NT2/D1 (cell line): ENCODE measurements at regions not wholly inside any gene's neighbourhood (a gene's known extent, or its start where the extent isn't known, plus 50 kb on each side); places are given as distances from the start of the nearest gene placed in this dataset.

Experiments
- DNase-seq: peaks from one replicate; pipeline ENCODE4 v3.0.0-alpha.2; 2011; ENCODE audit warnings: low read depth, low spot score
- H3K27me3 ChIP-seq: 2 replicates; pipeline ENCODE4 v1.6.0; 2011; ENCODE audit warnings: mild to moderate bottlenecking; ENCODE audit not compliant: insufficient read length, insufficient read depth
- H3K36me3 ChIP-seq: 2 replicates; pipeline ENCODE4 v1.6.1; 2011; ENCODE audit warnings: mild to moderate bottlenecking, low read length, mixed read lengths; ENCODE audit not compliant: insufficient read depth, insufficient read length
- H3K4me1 ChIP-seq: 2 replicates; pipeline ENCODE4 v1.5.1; 2011; ENCODE audit not compliant: insufficient read depth, insufficient read length
- H3K4me3 ChIP-seq: 2 replicates; pipeline ENCODE4 v1.5.1; 2011; ENCODE audit warnings: low read depth; ENCODE audit not compliant: insufficient read length
- H3K9ac ChIP-seq: 2 replicates; pipeline ENCODE4 v1.6.0; 2011; ENCODE audit warnings: low read depth; ENCODE audit not compliant: insufficient read length
- H3K9me3 ChIP-seq: 2 replicates; pipeline ENCODE4 v1.5.1; 2011; ENCODE audit warnings: mild to moderate bottlenecking, low read length; ENCODE audit not compliant: insufficient read depth
- SUZ12 ChIP-seq: IDR thresholded peaks from 2 replicates; pipeline ENCODE4 v1.6.1; 2011; ENCODE audit not compliant: insufficient read length, insufficient read depth; ENCODE audit errors: extremely low read depth
- YY1 ChIP-seq: IDR thresholded peaks from 2 replicates; pipeline ENCODE4 v1.6.1; 2011; ENCODE audit not compliant: insufficient read length, insufficient read depth
- ZNF274 ChIP-seq: IDR thresholded peaks from 2 replicates; pipeline ENCODE4 v1.6.1; 2011; ENCODE audit warnings: mild to moderate bottlenecking, low read depth, low read length

- no peak for DNase-seq
These were observed 129.8 kb upstream of the PALMD start for GRCh38 chr1:99516141-99516540.

DNA sequence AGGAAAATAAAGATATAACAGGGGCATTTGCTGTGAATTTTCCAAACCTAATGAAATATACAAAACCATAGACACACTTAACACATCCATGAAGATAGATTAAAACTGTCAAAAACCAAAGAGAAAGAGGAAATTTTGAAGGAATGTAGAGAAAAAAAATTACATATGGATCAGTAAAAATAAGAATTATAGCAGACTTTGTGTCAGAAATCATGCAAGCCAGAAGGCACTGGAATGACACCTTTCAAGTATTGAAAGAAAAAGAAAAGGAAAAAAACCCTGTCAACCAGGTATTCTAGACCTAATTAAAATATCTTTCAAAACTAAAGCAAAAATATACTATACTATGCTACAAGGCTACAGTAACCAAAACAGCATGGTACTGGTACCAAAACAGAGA is 125.8 kb upstream of the PALMD start:
- no peak for TF ChIP-seq SUZ12
- no peak for TF ChIP-seq ZNF274
- TF ChIP-seq YY1 = no peak
- no peak for DNase-seq
- Histone ChIP-seq H3K4me3 (no peak overlapping the region), H3K36me3 (no peaks in the 10 kb centered on the region), H3K9me3 (no peaks in the 10 kb centered on the region), H3K4me1 (no peaks in the 10 kb centered on the region), H3K9ac (no peak overlapping the region), H3K27me3 (no peaks in the 10 kb centered on the region)

More at GRCh38 chr1:99516141-99516540, 129.8 kb upstream of the PALMD start:
- H3K4me1 ChIP-seq = no peaks in the 10 kb centered on the region
- TF ChIP-seq ZNF274 (no peak), SUZ12 (no peak), YY1 (no peak)
- no peaks in the 10 kb centered on the region for H3K27me3 ChIP-seq
- H3K9me3 ChIP-seq = no peaks in the 10 kb centered on the region
- H3K36me3 ChIP-seq = no peaks in the 10 kb centered on the region
- no peak overlapping the region for H3K9ac ChIP-seq
- no peak overlapping the region for H3K4me3 ChIP-seq

DNA sequence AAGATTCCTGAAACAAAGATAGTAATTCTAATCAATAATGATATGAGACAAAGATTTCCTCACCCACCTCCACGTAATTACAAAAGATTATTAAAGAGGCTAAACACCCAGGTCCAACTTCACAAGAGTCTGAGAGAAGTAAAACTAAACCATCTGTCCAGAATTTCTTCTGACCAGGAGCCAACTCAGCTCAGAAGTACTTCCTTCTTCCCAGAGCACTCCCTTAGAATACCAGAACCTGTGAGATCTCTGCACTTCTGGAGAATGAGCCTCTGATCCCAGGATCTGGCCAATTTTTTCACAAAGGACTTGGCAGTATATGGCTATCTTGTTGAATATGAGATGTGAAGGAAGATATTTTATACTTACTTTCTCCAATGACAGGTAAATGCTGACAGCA is 120.6 kb upstream of the PALMD start:
- no peaks in the 10 kb centered on the region for H3K9me3 ChIP-seq
- H3K27me3 ChIP-seq = no peaks in the 10 kb centered on the region
- H3K4me3 ChIP-seq = no peak overlapping the region
- H3K9ac ChIP-seq = no peak overlapping the region
- no peaks in the 10 kb centered on the region for H3K36me3 ChIP-seq
- H3K4me1 ChIP-seq = no peaks in the 10 kb centered on the region
- TF ChIP-seq ZNF274 (no peak), YY1 (no peak), SUZ12 (no peak)
- DNase-seq = no peak

DNA sequence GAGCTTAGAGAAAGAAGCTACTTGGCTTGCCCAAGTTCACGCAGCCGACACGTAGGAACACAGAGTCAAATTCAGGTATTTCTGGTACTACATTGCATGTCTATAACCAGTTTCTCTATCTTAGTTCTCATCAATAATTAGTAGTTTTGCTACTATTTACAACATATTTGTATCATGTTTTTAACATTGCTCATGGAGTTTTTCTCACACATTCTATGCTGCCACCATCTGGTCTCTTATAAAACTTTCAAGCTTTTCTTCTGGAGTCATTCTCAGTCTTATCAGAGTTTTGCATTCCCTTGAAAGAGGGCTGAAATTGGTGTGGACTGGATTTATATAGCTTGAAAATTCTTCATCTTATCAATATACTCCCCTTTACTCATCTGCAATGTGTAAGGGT is 118.8 kb upstream of the PALMD start:
- no peaks in the 10 kb centered on the region for H3K36me3 ChIP-seq
- TF ChIP-seq YY1 (no peak), SUZ12 (no peak), ZNF274 (no peak)
- no peaks in the 10 kb centered on the region for H3K9me3 ChIP-seq
- no peak overlapping the region for H3K4me3 ChIP-seq
- DNase-seq = no peak
- no peaks in the 10 kb centered on the region for H3K27me3 ChIP-seq
- H3K4me1 ChIP-seq = no peaks in the 10 kb centered on the region
- no peak overlapping the region for H3K9ac ChIP-seq

- H3K27me3 ChIP-seq = no peaks in the 10 kb centered on the region
- H3K9ac ChIP-seq = no peak overlapping the region
- no peaks in the 10 kb centered on the region for H3K4me1 ChIP-seq
- DNase-seq = no peak
- no peak overlapping the region for H3K4me3 ChIP-seq
- no peak for TF ChIP-seq SUZ12
- TF ChIP-seq ZNF274 = no peak
- TF ChIP-seq YY1 = no peak
- no peaks in the 10 kb centered on the region for H3K36me3 ChIP-seq
- H3K9me3 ChIP-seq = no peaks in the 10 kb centered on the region
These were observed 118.4 kb upstream of the PALMD start for GRCh38 chr1:99527545-99527944.

GRCh38 chr1:99529002-99529401 is 116.9 kb upstream of the PALMD start:
- no peak overlapping the region for H3K9ac ChIP-seq
- H3K9me3 ChIP-seq = no peaks in the 10 kb centered on the region
- no peaks in the 10 kb centered on the region for H3K4me1 ChIP-seq
- no peak for TF ChIP-seq SUZ12
- no peak for TF ChIP-seq YY1
- TF ChIP-seq ZNF274 = no peak
- H3K4me3 ChIP-seq = no peak overlapping the region
- no peak for DNase-seq
- H3K36me3 ChIP-seq = no peaks in the 10 kb centered on the region
- H3K27me3 ChIP-seq = no peaks in the 10 kb centered on the region

DNA sequence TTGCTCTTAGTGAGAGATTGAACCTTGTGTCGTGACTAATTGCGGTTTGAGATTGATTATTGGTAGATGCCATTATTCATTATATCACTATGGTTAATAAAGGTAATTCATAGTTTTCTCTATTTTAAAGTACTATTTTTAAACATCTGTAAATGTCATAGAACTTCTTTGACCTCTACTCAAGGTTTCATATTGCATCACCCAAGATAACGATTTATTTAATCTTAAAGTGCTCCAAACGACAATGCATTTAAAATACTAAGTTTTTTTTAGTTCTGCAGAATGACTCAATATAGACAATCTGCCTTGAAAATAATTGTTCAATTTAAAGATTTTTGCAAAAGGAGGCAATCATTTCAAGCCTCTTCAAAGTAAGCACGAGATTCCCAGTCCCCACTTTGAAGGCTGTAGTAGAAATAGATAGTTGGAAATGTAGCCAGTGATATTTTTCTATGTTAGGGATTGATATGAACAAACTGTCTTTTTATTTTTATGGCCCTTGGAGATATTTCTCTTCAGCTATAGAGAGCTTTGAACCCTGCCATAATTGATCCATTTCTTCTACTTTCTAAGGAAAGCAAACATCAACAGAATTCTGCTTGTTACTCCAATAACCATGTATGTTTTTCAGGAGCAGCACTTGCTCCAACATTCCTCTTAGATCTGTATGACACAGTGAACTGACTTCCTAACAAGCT is 114.2 kb upstream of the PALMD start:
- no peak overlapping the region for H3K4me3 ChIP-seq

More for the DNA sequence above, 114.2 kb upstream of the PALMD start:
- no peaks in the 10 kb centered on the region for H3K27me3 ChIP-seq
- no peaks in the 10 kb centered on the region for H3K4me1 ChIP-seq
- no peaks in the 10 kb centered on the region for H3K9me3 ChIP-seq
- DNase-seq = no peak
- TF ChIP-seq ZNF274 (no peak), SUZ12 (no peak), YY1 (no peak)
- no peak overlapping the region for H3K9ac ChIP-seq
- H3K36me3 ChIP-seq = no peaks in the 10 kb centered on the region
